ENCODE measurements at regions not wholly inside any gene's neighbourhood (a gene's known extent, or its start where the extent isn't known, plus 50 kb on each side); places are given as distances from the start of the nearest gene placed in this dataset.
"Not testable (repeated sequence)": the region's sequence is repeated elsewhere in the genome, so short reads cannot be mapped to it uniquely, and the experiment has no call there.

GRCh38 chr10:3636356-3637181 is 148.4 kb downstream of the KLF6 start:
- in situ Hi-C loops (cut with MboI; ENCODE audit: low pct_unique_long_range_greater_than_20kb, low sequenced_read_pairs): no loop called here
- no peak for DNase-seq

GRCh38 chr10:3635697-3636096 is 149.3 kb downstream of the KLF6 start:
- no peak for DNase-seq
- in situ Hi-C loops (cut with MboI; ENCODE audit: low pct_unique_long_range_greater_than_20kb, low sequenced_read_pairs): no loop called here

- in situ Hi-C loops (cut with MboI; ENCODE audit: low pct_unique_long_range_greater_than_20kb, low sequenced_read_pairs): no loop called here
- DNase-seq: no peak
Observed at GRCh38 chr10:3635211-3635671, 149.8 kb downstream of the KLF6 start.

DNA sequence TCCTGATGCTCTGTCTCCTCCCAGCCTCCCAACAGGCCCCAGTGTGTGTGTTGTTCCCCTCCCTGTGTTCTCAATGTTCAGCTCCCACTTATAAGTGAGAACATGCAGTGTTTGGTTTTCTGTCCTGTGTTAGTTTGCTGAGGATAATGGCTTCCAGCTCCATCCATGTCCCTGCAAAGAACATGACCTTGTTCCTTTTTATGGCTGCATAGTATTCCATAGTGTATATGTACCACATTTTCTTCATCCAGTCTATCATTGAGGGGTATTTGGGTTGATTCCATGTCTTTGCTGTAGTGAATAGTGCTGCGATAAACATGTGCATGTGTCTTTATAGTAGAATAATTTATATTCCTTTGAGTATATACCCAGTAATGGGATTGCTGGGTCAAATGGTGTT is 150.4 kb downstream of the KLF6 start:
- DNase-seq; in situ Hi-C loops (cut with MboI; ENCODE audit: low pct_unique_long_range_greater_than_20kb, low sequenced_read_pairs): not testable (repeated sequence)

DNA sequence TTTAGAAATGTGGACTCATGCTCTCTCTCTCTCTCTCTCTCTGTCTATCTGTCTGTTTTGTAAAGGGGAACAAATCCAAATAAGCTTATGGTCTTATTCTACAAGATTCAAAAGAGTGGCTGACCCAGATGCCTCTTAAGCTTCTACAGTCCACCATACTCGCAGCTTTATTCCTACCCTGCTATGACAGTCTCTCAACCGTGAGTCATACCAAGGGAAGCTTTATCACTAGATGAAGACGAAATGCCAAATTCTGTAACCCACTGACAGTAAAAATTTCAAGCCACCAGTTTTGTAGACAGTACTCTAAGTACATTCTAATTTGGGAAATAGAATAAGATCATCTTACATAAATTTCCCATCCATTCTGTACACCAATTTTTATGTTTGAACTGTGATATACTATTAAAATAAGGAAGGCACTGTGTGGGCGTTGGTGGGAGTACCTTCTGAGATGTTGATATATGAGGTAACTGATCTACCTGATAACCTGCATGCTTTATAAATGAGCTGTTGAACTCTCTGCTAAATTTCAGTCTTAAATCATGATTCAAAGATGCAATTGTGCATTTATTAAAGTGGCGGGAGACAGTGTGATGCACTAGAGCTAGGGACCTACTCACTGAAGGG is 153.2 kb downstream of the KLF6 start:
- DNase-seq: no peak
- in situ Hi-C loops (cut with MboI; ENCODE audit: low pct_unique_long_range_greater_than_20kb, low sequenced_read_pairs): no loop called here

- in situ Hi-C loops (cut with MboI; ENCODE audit: low pct_unique_long_range_greater_than_20kb, low sequenced_read_pairs): no loop called here
- no peak for DNase-seq
Observed at GRCh38 chr10:3631291-3631690, 153.7 kb downstream of the KLF6 start.

DNA sequence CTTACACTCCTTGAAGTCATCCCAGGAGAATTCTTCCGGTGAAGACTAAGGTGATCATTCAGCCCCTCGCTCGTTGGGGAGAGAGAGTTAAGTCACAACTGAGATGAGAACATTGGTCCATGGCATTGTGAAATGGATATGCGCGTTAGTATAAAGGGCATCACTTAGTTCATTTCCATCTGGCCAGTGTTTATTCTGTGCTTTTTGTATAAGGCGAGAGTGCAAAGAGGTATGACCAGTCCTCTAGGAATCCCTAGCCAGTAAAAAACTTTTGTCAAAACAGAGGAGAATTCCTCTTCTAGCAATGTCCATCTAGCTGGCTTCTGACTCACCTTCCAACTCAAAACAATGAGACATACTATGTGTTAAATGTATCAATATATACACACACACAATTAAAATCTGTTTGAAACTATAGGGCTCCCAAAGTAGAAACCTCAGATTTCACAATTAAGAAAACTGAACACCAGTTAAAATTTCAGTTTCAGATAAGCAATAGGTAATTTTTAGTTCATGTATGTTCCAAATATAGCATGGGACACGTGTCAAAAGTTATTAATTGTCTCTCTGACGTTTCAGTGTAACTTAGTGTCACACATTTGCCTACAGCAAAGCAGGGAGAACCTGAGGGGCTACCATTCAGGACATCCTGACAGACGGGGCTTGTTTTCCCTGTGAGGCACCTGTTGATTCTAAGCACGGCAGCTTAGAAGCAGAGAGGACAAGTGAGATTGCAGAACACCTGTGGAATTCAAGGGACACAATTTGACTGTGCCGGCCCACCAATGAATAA is 158.9 kb downstream of the KLF6 start:
- in situ Hi-C loops (cut with MboI; ENCODE audit: low pct_unique_long_range_greater_than_20kb, low sequenced_read_pairs): no loop called here
- DNase-seq: no peak

DNA sequence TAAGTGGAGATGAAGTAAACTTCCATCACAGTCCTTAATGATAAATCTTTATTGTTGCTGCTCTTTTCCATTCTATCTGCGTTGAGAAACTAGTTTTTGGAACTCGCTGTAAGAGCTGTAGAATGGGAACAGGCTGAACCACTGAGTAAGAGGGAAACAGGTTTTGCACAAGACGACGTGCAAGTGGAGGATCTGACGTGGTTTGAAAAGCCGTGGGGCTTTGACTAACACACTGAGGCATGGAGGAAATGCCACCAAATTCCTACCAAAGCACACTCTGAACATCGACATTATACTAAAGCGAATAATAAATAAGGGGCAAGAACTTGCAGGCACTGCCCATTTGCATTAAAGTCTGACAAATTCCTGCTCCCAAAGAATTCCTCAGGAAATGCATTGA is 160.6 kb downstream of the KLF6 start:
- in situ Hi-C loops (cut with MboI; ENCODE audit: low pct_unique_long_range_greater_than_20kb, low sequenced_read_pairs): no loop called here
- DNase-seq: no peak

DNA sequence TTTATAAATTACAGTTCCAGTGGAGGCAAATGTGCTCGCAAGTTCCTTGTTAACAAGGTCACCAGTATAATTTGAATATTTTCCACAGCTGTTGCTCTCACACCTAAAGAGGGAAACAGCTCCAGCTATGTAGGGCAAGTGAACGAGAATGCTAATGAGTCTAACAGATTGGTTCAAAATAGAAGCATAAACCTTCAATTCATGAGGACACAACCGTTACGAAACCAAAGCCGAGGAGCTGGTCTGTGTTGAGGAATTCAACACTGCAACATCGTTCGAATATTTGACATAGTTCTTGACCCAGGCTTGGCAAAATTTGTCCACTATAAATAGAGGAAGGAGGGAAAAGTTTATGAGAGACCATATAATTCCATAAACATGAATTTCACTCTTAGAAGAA is 161.3 kb downstream of the KLF6 start:
- no peak for DNase-seq
- in situ Hi-C loops (cut with MboI; ENCODE audit: low pct_unique_long_range_greater_than_20kb, low sequenced_read_pairs): no loop called here

GRCh38 chr10:3622845-3623621 is 162.0 kb downstream of the KLF6 start:
- in situ Hi-C loops (cut with MboI; ENCODE audit: low pct_unique_long_range_greater_than_20kb, low sequenced_read_pairs): no loop called here
- no peak for DNase-seq

DNA sequence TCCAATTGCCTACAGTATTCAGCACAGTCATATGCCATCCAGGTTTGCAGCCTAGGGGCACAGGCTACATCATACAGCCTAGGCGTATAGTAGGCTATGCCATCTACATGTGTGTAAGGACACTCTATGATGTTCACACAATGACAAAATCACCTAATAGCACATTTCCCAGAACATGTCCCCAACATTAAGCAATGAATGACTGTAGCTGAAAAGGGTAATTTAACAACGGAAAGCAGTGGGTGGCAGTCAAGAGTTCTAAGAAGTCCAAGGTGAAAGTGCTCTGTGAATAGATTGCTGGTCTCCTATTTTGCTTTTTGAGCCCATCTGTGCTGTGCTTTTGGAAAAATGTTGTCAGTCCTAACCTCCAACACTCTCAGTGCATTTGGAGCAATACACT is 162.6 kb downstream of the KLF6 start:
- no peak for DNase-seq
- in situ Hi-C loops (cut with MboI; ENCODE audit: low pct_unique_long_range_greater_than_20kb, low sequenced_read_pairs): no loop called here

DNA sequence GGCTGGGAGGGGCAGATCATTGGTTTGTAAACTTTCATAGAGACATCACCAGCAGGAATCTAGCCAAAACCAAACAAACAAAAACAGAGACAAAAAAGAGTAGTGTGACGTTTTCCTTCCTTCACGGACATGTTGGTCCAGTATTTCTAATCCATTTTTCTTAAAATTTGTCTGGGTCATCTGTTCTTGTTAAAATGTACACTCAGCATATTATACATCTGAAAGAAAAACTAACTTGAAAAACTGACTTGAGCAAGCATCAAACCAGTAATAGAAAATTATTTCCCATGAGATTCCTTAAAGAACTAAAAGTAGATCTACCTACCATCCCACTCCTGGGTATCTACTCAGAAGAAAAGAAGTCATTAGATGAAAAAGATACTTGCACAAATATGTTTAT is 164.2 kb downstream of the KLF6 start:
- in situ Hi-C loops (cut with MboI; ENCODE audit: low pct_unique_long_range_greater_than_20kb, low sequenced_read_pairs): no loop called here
- DNase-seq: no peak

GRCh38 chr10:3619241-3619640 is 165.8 kb downstream of the KLF6 start:
- in situ Hi-C loops (cut with MboI; ENCODE audit: low pct_unique_long_range_greater_than_20kb, low sequenced_read_pairs): no loop called here
- DNase-seq: no peak

- in situ Hi-C loops (cut with MboI; ENCODE audit: low pct_unique_long_range_greater_than_20kb, low sequenced_read_pairs): no loop called here
- no peak for DNase-seq
Observed at GRCh38 chr10:3616880-3617279, 168.1 kb downstream of the KLF6 start.

- in situ Hi-C loops (cut with MboI; ENCODE audit: low pct_unique_long_range_greater_than_20kb, low sequenced_read_pairs): no loop called here
- no peak for DNase-seq
Observed at GRCh38 chr10:3613318-3613717, 171.7 kb downstream of the KLF6 start.

- DNase-seq: no peak
- in situ Hi-C loops (cut with MboI; ENCODE audit: low pct_unique_long_range_greater_than_20kb, low sequenced_read_pairs): no loop called here
Observed at GRCh38 chr10:3612183-3613001, 172.6 kb downstream of the KLF6 start.

- DNase-seq: no peak
- in situ Hi-C loops (cut with MboI; ENCODE audit: low pct_unique_long_range_greater_than_20kb, low sequenced_read_pairs): no loop called here
Observed at GRCh38 chr10:3606309-3606708, 178.7 kb downstream of the KLF6 start.

- in situ Hi-C loops (cut with MboI; ENCODE audit: low pct_unique_long_range_greater_than_20kb, low sequenced_read_pairs): no loop called here
- DNase-seq: no peak
Observed at GRCh38 chr10:3605882-3606281, 179.1 kb downstream of the KLF6 start.

DNA sequence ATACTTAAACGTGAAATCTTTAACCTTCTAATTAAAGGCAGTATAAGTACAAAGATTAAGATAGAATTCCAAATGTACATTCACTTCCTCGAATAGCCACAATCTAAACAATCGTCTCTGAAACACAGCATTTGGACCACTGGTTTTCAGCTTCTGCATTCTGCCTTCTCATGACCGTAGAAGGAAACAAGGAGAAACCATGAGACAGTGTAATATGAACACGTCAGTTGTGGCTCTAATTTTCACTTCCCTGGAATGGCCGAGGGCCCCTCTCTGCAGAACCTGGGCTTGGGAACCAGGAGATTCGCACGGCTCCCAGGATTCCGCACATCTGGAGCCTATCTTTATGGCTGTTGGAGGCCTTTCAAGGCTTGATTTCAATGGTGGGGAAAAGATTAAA is 189.3 kb downstream of the KLF6 start:
- in situ Hi-C loops (cut with MboI; ENCODE audit: low pct_unique_long_range_greater_than_20kb, low sequenced_read_pairs): no loop called here
- DNase-seq: no peak

Measured in KBM-7 (cell line).